ENCODE measurements at regions not wholly inside any gene's neighbourhood (a gene's known extent, or its start where the extent isn't known, plus 50 kb on each side); places are given as distances from the start of the nearest gene placed in this dataset.

DNA sequence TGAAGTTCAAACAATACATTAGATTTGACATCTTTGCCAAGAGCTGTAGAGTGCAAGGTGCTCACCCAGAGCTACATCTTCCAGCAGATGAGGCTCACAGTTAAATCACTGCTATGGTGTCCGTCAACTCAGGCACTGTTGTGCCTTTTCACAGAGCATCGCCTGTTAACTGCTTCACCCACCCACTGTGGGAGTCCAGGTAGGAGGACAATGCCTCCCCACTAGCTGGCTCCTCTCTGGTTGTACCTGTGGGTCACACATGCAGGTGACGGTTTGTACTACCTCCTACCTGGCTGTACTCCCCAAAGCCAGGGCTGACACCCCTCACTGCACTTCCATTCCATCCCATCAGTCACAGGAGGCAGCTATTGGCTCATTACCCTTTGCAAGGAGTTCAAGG lies 84.6 kb upstream of the TOP3B start:
- Histone ChIP-seq H3K4me3 (ENCODE audit: low read depth in 1 of 3, low read length in 3 of 3) (no peak overlapping the region), H3K9me3 (ENCODE audit: control insufficient read depth in 4 of 4, low read length in 3 of 4) (no peaks in the 10 kb centered on the region), H3K36me3 (ENCODE audit: control insufficient read depth in 4 of 4, insufficient read depth in 3 of 4, low read depth in 1 of 4, low read length in 3 of 4) (no peaks in the 10 kb centered on the region), H3K27ac (ENCODE audit: low read depth in 1 of 2, low read length in 2 of 2) (no peak overlapping the region), H3K27me3 (ENCODE audit: control insufficient read depth in 4 of 4, insufficient read depth in 4 of 4, low read length in 3 of 4) (no peaks in the 10 kb centered on the region), H3K9ac (ENCODE audit: low read depth in 1 of 2, low read length in 2 of 2) (no peak overlapping the region), H3K4me1 (ENCODE audit: control insufficient read depth in 4 of 4, insufficient read depth in 4 of 4, low read length in 3 of 4) (peaks cover 2 to 7% (median 5%) of the 10 kb centered on the region in 4 donors)
- WGBS = 87% methylated on average over 3 of the region's 3 CpGs
- TF ChIP-seq HNF4G (IDR thresholded peaks at IDR 0.05) = no peak
- TF ChIP-seq FOXA2 (IDR thresholded peaks at IDR 0.05) = no peak
- TF ChIP-seq, protein P1, sequence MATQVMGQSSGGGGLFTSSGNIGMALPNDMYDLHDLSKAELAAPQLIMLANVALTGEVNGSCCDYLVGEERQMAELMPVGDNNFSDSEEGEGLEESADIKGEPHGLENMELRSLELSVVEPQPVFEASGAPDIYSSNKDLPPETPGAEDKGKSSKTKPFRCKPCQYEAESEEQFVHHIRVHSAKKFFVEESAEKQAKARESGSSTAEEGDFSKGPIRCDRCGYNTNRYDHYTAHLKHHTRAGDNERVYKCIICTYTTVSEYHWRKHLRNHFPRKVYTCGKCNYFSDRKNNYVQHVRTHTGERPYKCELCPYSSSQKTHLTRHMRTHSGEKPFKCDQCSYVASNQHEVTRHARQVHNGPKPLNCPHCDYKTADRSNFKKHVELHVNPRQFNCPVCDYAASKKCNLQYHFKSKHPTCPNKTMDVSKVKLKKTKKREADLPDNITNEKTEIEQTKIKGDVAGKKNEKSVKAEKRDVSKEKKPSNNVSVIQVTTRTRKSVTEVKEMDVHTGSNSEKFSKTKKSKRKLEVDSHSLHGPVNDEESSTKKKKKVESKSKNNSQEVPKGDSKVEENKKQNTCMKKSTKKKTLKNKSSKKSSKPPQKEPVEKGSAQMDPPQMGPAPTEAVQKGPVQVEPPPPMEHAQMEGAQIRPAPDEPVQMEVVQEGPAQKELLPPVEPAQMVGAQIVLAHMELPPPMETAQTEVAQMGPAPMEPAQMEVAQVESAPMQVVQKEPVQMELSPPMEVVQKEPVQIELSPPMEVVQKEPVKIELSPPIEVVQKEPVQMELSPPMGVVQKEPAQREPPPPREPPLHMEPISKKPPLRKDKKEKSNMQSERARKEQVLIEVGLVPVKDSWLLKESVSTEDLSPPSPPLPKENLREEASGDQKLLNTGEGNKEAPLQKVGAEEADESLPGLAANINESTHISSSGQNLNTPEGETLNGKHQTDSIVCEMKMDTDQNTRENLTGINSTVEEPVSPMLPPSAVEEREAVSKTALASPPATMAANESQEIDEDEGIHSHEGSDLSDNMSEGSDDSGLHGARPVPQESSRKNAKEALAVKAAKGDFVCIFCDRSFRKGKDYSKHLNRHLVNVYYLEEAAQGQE (IDR thresholded peaks at IDR 0.05) = no peak
- TF ChIP-seq RXRA (IDR thresholded peaks at IDR 0.05) = no peak
- TF ChIP-seq, protein P2, sequence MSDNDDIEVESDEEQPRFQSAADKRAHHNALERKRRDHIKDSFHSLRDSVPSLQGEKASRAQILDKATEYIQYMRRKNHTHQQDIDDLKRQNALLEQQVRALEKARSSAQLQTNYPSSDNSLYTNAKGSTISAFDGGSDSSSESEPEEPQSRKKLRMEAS (IDR thresholded peaks at IDR 0.05) = no peak
- no peak for DNase-seq (ENCODE audit: low spot score)

DNA sequence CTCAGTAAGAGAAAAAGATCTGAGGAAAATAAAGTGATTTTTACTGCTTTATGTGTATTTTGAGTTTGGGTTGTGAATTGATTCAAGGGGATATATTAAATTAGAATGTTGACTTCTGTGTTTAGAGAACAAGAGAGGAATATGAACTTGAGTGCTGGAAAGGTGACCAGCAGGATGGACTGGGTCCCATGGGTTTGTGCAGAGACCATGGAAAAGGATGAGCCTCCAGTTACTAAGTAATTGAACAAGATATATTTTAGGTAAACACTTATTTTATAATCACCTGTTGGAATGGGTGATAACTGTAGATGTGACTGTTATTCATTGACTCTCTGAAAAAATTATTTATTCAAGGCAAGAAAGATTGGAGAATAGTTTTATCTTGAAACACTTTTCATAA lies 82.0 kb upstream of the TOP3B start:
- H3K27ac ChIP-seq (ENCODE audit: low read depth in 1 of 2, low read length in 2 of 2) = no peak overlapping the region
- H3K4me1 ChIP-seq (ENCODE audit: control insufficient read depth in 4 of 4, insufficient read depth in 4 of 4, low read length in 3 of 4) = peaks cover 4 to 14% (median 13%) of the 10 kb centered on the region in 4 donors
- H3K36me3 ChIP-seq (ENCODE audit: control insufficient read depth in 4 of 4, insufficient read depth in 3 of 4, low read depth in 1 of 4, low read length in 3 of 4) = no peaks in the 10 kb centered on the region
- no peaks in the 10 kb centered on the region for H3K27me3 ChIP-seq (ENCODE audit: control insufficient read depth in 4 of 4, insufficient read depth in 4 of 4, low read length in 3 of 4)
- no peak overlapping the region for H3K9ac ChIP-seq (ENCODE audit: low read depth in 1 of 2, low read length in 2 of 2)
- DNase-seq (ENCODE audit: low spot score) = no peak
- H3K4me3 ChIP-seq (ENCODE audit: low read depth in 1 of 3, low read length in 3 of 3) = no peak overlapping the region
- no peaks in the 10 kb centered on the region for H3K9me3 ChIP-seq (ENCODE audit: control insufficient read depth in 4 of 4, low read length in 3 of 4)
- TF ChIP-seq, protein P2 (IDR thresholded peaks at IDR 0.05) = no peak
- no peak for TF ChIP-seq NR2F2 (IDR thresholded peaks at IDR 0.05)
- TF ChIP-seq RXRA (IDR thresholded peaks at IDR 0.05) = no peak
- TF ChIP-seq FOXA2 (IDR thresholded peaks at IDR 0.05) = no peak
- TF ChIP-seq, protein P3, sequence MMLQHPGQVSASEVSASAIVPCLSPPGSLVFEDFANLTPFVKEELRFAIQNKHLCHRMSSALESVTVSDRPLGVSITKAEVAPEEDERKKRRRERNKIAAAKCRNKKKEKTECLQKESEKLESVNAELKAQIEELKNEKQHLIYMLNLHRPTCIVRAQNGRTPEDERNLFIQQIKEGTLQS (IDR thresholded peaks at IDR 0.05) = no peak
- no peak for TF ChIP-seq YY1 (IDR thresholded peaks at IDR 0.05)
- TF ChIP-seq SP1 (IDR thresholded peaks at IDR 0.05) = no peak
- TF ChIP-seq, protein P1 (IDR thresholded peaks at IDR 0.05) = no peak
- TF ChIP-seq, protein P4, sequence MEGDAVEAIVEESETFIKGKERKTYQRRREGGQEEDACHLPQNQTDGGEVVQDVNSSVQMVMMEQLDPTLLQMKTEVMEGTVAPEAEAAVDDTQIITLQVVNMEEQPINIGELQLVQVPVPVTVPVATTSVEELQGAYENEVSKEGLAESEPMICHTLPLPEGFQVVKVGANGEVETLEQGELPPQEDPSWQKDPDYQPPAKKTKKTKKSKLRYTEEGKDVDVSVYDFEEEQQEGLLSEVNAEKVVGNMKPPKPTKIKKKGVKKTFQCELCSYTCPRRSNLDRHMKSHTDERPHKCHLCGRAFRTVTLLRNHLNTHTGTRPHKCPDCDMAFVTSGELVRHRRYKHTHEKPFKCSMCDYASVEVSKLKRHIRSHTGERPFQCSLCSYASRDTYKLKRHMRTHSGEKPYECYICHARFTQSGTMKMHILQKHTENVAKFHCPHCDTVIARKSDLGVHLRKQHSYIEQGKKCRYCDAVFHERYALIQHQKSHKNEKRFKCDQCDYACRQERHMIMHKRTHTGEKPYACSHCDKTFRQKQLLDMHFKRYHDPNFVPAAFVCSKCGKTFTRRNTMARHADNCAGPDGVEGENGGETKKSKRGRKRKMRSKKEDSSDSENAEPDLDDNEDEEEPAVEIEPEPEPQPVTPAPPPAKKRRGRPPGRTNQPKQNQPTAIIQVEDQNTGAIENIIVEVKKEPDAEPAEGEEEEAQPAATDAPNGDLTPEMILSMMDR (IDR thresholded peaks at IDR 0.05; ENCODE audit: low read depth, low read length, missing input control) = no peak
- no peak for TF ChIP-seq TAF1 (conservative IDR thresholded peaks at IDR 0.05)
- TF ChIP-seq HNF4G (IDR thresholded peaks at IDR 0.05) = no peak
